NCI-H2081 (cell line): ENCODE measurements at regions not wholly inside any gene's neighbourhood (a gene's known extent, or its start where the extent isn't known, plus 50 kb on each side); places are given as distances from the start of the nearest gene placed in this dataset.

Experiments
- DNase-seq, 2 experiments: peaks; one replicate each; lab custom pipeline; 2025; lab: John Stamatoyannopoulos, UW

GRCh38 chr13:84446972-84447639, 564.8 kb upstream of the SLITRK1 start:
- peak in 1 of 2 experiments; percentile 4 for DNase-seq

- no peak for DNase-seq
Observed at GRCh38 chr13:84445776-84446175, 563.5 kb upstream of the SLITRK1 start.

- DNase-seq = no peak
Observed at GRCh38 chr13:84443463-84443862, 561.2 kb upstream of the SLITRK1 start.

GRCh38 chr13:84439108-84439507, 556.8 kb upstream of the SLITRK1 start:
- DNase-seq = no peak

- no peak for DNase-seq
Observed at GRCh38 chr13:84433024-84433423, 550.8 kb upstream of the SLITRK1 start.

- DNase-seq = no peak
Observed at GRCh38 chr13:84431646-84432045, 549.4 kb upstream of the SLITRK1 start.

- DNase-seq = peak; percentile 25 to 73
Observed at GRCh38 chr13:84430446-84430845, 548.2 kb upstream of the SLITRK1 start.

GRCh38 chr13:84430015-84430414, 547.7 kb upstream of the SLITRK1 start:
- no peak for DNase-seq

GRCh38 chr13:84418041-84418440, 535.8 kb upstream of the SLITRK1 start:
- DNase-seq = no peak

- DNase-seq = no peak
Observed at GRCh38 chr13:84417416-84417815, 535.1 kb upstream of the SLITRK1 start.

- DNase-seq = no peak
Observed at GRCh38 chr13:84413016-84413415, 530.7 kb upstream of the SLITRK1 start.

GRCh38 chr13:84405286-84405685, 523.0 kb upstream of the SLITRK1 start:
- DNase-seq = no peak

- DNase-seq = peak in 1 of 2 experiments; percentile 25
Observed at GRCh38 chr13:84400706-84401105, 518.4 kb upstream of the SLITRK1 start.

- peak in 1 of 2 experiments; percentile 2 for DNase-seq
Observed at GRCh38 chr13:84399320-84400085, 517.2 kb upstream of the SLITRK1 start.

- no peak for DNase-seq
Observed at GRCh38 chr13:84393981-84394625, 511.8 kb upstream of the SLITRK1 start.

GRCh38 chr13:84380866-84381265, 498.6 kb upstream of the SLITRK1 start:
- DNase-seq = no peak

GRCh38 chr13:84377106-84377505, 494.8 kb upstream of the SLITRK1 start:
- DNase-seq = no peak

GRCh38 chr13:84366506-84366905, 484.2 kb upstream of the SLITRK1 start:
- DNase-seq = no peak

- DNase-seq = no peak
Observed at GRCh38 chr13:84362777-84363176, 480.5 kb upstream of the SLITRK1 start.

- DNase-seq = no peak
Observed at GRCh38 chr13:84360822-84361221, 478.5 kb upstream of the SLITRK1 start.

- DNase-seq = no peak
Observed at GRCh38 chr13:84358601-84359000, 476.3 kb upstream of the SLITRK1 start.

- no peak for DNase-seq
Observed at GRCh38 chr13:84352946-84353345, 470.7 kb upstream of the SLITRK1 start.

- DNase-seq = no peak
Observed at GRCh38 chr13:84339456-84339855, 457.2 kb upstream of the SLITRK1 start.
